Adrenal gland (tissue), 9 donors: ENCODE measurements at regions not wholly inside any gene's neighbourhood (a gene's known extent, or its start where the extent isn't known, plus 50 kb on each side); places are given as distances from the start of the nearest gene placed in this dataset.

Experiments
- DNase-seq, 7 donors: peaks; one replicate each; pipeline ENCODE4 v3.0.0-alpha.2; 2019 to 2020
- H3K27ac ChIP-seq, 5 donors: fragments of 200-600 bp; sonication (generic) in 4 of 5; 1 replicate in 3 of 5; 2 replicates in 2 of 5; pipeline versions ENCODE4 v1.5.1 to v1.8.0; 2016 to 2020; ENCODE audit warnings: mild to moderate bottlenecking in 1 of 5
- H3K27me3 ChIP-seq: fragments of 200-600 bp; 2 replicates; pipeline ENCODE4 v1.8.0; 2021
- H3K36me3 ChIP-seq, 2 donors: fragments of 200-600 bp; replicated peaks in 1 of 2; 1 replicate in 1 of 2; 2 replicates in 1 of 2; pipeline versions ENCODE4 v1.5.1 to v1.8.0; 2018 to 2022
- H3K4me1 ChIP-seq, 2 donors: fragments of 200-600 bp; replicated peaks in 1 of 2; 1 replicate in 1 of 2; 2 replicates in 1 of 2; pipeline versions ENCODE4 v1.5.1 to v1.8.0; 2018 to 2021
- H3K4me3 ChIP-seq, 4 donors: fragments of 200-600 bp; sonication (generic) in 3 of 4; one replicate each; pipeline ENCODE4 v1.5.1; 2016 to 2018
- H3K9me3 ChIP-seq, 3 donors: fragments of 200-600 bp; sonication (generic) in 1 of 3; replicated peaks in 1 of 3; 1 replicate in 2 of 3; 2 replicates in 1 of 3; pipeline versions ENCODE4 v1.5.1 to v1.8.0; 2016 to 2021
- CTCF ChIP-seq, 6 experiments: fragments of 450-650 bp in 4 of 6; fragments of 200-600 bp in 2 of 6; sonication (generic) in 1 of 6; IDR thresholded peaks; 1 replicate in 5 of 6; 2 replicates in 1 of 6; pipeline versions ENCODE4 v1.5.1 to v1.8.0; 2016 to 2021; ENCODE audit warnings: antibody characterized with exemption in 6 of 6, mild to moderate bottlenecking in 2 of 6, moderate library complexity in 1 of 6
- POLR2A ChIP-seq, 2 donors: fragments of 450-650 bp; IDR thresholded peaks; one replicate each; pipeline ENCODE4 v1.6.1; 2017; ENCODE audit warnings: antibody characterized with exemption in 2 of 2, mild to moderate bottlenecking in 2 of 2, moderate library complexity in 1 of 2
- whole genome bisulfite sequencing, 4 donors: extraction: QIAGEN DNeasy Blood & Tissue Kit in 2 of 4; methylation state at CpG; one replicate each; pipeline versions ENCODE4 v1.1.5 to v1.1.7; 2013 to 2017; 5-methylcytosine and 5-hydroxymethylcytosine counted together
- intact Hi-C, 2 donors: fragments of 100-400 bp; cut with DNase I; formaldehyde crosslinking; loops; one replicate each; pipeline versions ENCODE4 v1.14.1 to v1.15.0; 2022 to 2023
- donor health status: healthy with polysubstance abuse.
- donor health status: Bipolar disorder and iron deficiency.
- donor health status: DM: yes; HTN: yes; CAD: no.
- donor health status: DM: no; HTN: no; CAD: no.
- donor health status: DM: no; HTN: no; CAD: no.

- no peaks in the 10 kb centered on the region for H3K27me3 ChIP-seq
- no peak overlapping the region for H3K4me3 ChIP-seq
- WGBS, 4 donors = 48 to 83% (median 60%) methylated on average over 2 to 3 of the region's 3 CpGs; no CpG with 5 or more reads in 1 of the 4 donors
- no peak overlapping the region for H3K27ac ChIP-seq
- no peaks in the 10 kb centered on the region for H3K9me3 ChIP-seq
- no peaks in the 10 kb centered on the region for H3K4me1 ChIP-seq
- TF ChIP-seq CTCF (IDR thresholded peaks at IDR 0.05) (no peak), POLR2A (IDR thresholded peaks at IDR 0.05) (no peak)
- no peak for DNase-seq
- intact Hi-C loops = no loop called here
- H3K36me3 ChIP-seq = no peaks in the 10 kb centered on the region
Observed at GRCh38 chr22:34390400-34390799, 470.1 kb upstream of the LARGE1 start.

GRCh38 chr22:34395370-34395769 is 475.1 kb upstream of the LARGE1 start:
- 61 to 72% (median 65%) methylated on average over 3 to 4 of the region's 4 CpGs for WGBS, 4 donors
- TF ChIP-seq CTCF (IDR thresholded peaks at IDR 0.05) (no peak), POLR2A (IDR thresholded peaks at IDR 0.05) (no peak)
- no peak overlapping the region for H3K27ac ChIP-seq
- H3K36me3 ChIP-seq = no peaks in the 10 kb centered on the region
- DNase-seq = no peak
- intact Hi-C loops = no loop called here
- H3K27me3 ChIP-seq = no peaks in the 10 kb centered on the region
- H3K4me1 ChIP-seq = no peaks in the 10 kb centered on the region
- H3K9me3 ChIP-seq = no peaks in the 10 kb centered on the region
- no peak overlapping the region for H3K4me3 ChIP-seq

GRCh38 chr22:34403667-34404066 is 483.4 kb upstream of the LARGE1 start:
- 67 to 75% (median 70%) methylated on average over 2 of the region's 2 CpGs for WGBS, 4 donors
- intact Hi-C loops = no loop called here
- H3K4me3 ChIP-seq = no peak overlapping the region

GRCh38 chr22:34410111-34410510 is 489.8 kb upstream of the LARGE1 start:
- DNase-seq = no peak
- intact Hi-C loops = loop anchor here in 1 of 2 donors (10.0 kb wide), 1 partner anchor 615 kb away; no protein-coding TSS in a partner anchor
- Histone ChIP-seq H3K36me3 (no peaks in the 10 kb centered on the region), H3K4me1 (no peaks in the 10 kb centered on the region), H3K9me3 (no peaks in the 10 kb centered on the region), H3K27me3 (no peaks in the 10 kb centered on the region), H3K27ac (no peak overlapping the region), H3K4me3 (no peak overlapping the region)
- TF ChIP-seq CTCF (IDR thresholded peaks at IDR 0.05) = no peak
- TF ChIP-seq POLR2A (IDR thresholded peaks at IDR 0.05) = no peak
- 55 to 67% (median 58%) methylated on average over 4 of the region's 4 CpGs for WGBS, 4 donors

More at GRCh38 chr22:34403667-34404066, 483.4 kb upstream of the LARGE1 start:
- Histone ChIP-seq H3K9me3 (no peaks in the 10 kb centered on the region), H3K27ac (no peak overlapping the region), H3K27me3 (peaks cover 3% of the 10 kb centered on the region), H3K36me3 (no peaks in the 10 kb centered on the region), H3K4me1 (no peaks in the 10 kb centered on the region)
- DNase-seq = no peak
- TF ChIP-seq POLR2A (IDR thresholded peaks at IDR 0.05) (no peak), CTCF (IDR thresholded peaks at IDR 0.05) (no peak)
